Cardiac fibroblast (primary cell): ENCODE measurements at regions not wholly inside any gene's neighbourhood (a gene's known extent, or its start where the extent isn't known, plus 50 kb on each side); places are given as distances from the start of the nearest gene placed in this dataset.
"Not testable (repeated sequence)": the region's sequence is repeated elsewhere in the genome, so short reads cannot be mapped to it uniquely, and the experiment has no call there.

Experiments used
- DNase-seq, 2 donors: peaks; one replicate each; pipeline versions ENCODE4 v3.0.0 to v3.0.0-alpha.2; 2010; ENCODE audit warnings: low read depth in 2 of 2
- H3K4me3 ChIP-seq, 2 donors: replicated peaks in 1 of 2; 1 replicate in 1 of 2; 2 replicates in 1 of 2; pipeline ENCODE4 v1.5.1; 2011; ENCODE audit warnings: low read depth in 2 of 2, low read length in 2 of 2, mild to moderate bottlenecking in 2 of 2, moderate library complexity in 1 of 2
- CTCF ChIP-seq: IDR thresholded peaks from one replicate; pipeline ENCODE4 v1.5.1; 2011; ENCODE audit warnings: low read depth, mild to moderate bottlenecking, low read length, inconsistent platforms

- no peak for DNase-seq
- no peak for TF ChIP-seq CTCF
- H3K4me3 ChIP-seq = no peak overlapping the region
Observed at GRCh38 chr9:30089428-30089827, 2295.0 kb upstream of the ACO1 start.

GRCh38 chr9:30103647-30104394 lies 2280.6 kb upstream of the ACO1 start:
- TF ChIP-seq CTCF = no peak
- H3K4me3 ChIP-seq = no peak overlapping the region
- DNase-seq = no peak

GRCh38 chr9:30107134-30107533 lies 2277.3 kb upstream of the ACO1 start:
- not testable (repeated sequence) for DNase-seq, H3K4me3 ChIP-seq

- no peak overlapping the region for H3K4me3 ChIP-seq
- no peak for DNase-seq
- TF ChIP-seq CTCF = no peak
Observed at GRCh38 chr9:30116673-30117217, 2267.7 kb upstream of the ACO1 start.

- TF ChIP-seq CTCF = no peak
- H3K4me3 ChIP-seq = no peak overlapping the region
- DNase-seq = no peak
Observed at GRCh38 chr9:30120666-30121065, 2263.8 kb upstream of the ACO1 start.

GRCh38 chr9:30121611-30122010 lies 2262.8 kb upstream of the ACO1 start:
- no peak for TF ChIP-seq CTCF
- no peak for DNase-seq
- H3K4me3 ChIP-seq = no peak overlapping the region

GRCh38 chr9:30125881-30126280 lies 2258.6 kb upstream of the ACO1 start:
- no peak for TF ChIP-seq CTCF
- DNase-seq = no peak
- no peak overlapping the region for H3K4me3 ChIP-seq
